ELF-1 (cell line): ENCODE measurements at regions not wholly inside any gene's neighbourhood (a gene's known extent, or its start where the extent isn't known, plus 50 kb on each side); places are given as distances from the start of the nearest gene placed in this dataset.

Experiments used
- DNase-seq: peaks from one replicate; pipeline ENCODE4 v3.0.0-alpha.2; 2016; ENCODE audit warnings: low read depth, low spot score

DNA sequence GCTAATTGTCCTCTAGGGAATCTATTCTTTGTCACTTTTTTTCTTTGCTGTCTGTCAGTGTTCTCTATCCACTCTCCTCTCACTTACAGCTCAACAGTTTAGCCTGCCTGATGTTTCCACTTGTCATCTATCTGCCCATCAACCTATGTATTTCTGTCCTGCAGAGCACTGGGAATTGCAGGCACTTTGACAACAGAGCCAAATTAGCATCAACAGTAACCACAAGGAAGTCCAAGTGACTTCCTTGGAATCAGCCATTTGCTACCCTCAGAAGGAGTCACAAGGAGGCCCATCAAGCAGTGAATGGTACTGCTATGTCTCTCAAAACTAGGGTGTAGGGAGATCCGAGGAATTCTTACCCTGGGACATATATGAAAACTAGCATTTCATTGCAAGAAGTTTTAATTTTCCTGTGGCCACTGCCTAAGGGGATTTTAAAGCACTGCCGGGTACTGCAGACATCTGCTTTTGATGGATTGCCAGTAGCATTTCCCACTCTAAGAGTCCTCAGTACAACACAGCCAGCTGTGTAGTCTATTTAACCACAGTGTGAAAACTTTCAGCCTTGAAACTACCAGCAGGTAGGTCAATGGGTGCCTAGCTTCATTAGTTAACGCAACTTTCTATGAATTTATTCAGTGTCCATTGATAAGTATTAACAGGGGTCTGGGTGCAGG lies 898.8 kb downstream of the NTRK3 start:
- no peak for DNase-seq

DNA sequence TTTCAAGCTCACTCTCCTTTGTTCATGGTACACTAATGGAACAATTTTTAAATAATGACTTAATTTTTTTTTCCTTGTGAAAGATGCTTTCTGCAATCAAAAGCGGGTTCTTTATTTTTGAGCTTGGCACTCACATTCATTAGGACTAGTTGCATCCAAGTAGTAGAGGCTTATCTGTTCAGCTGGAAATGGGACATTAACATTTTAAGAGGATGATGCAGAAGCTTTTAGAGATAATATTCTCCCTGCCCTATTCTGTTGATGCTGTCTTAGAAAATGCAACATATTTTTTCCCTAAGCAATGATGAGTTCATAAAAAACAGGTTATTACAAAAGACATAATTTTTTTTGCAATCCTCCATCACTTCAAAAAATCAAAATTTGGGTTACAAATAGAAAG lies 900.6 kb downstream of the NTRK3 start:
- DNase-seq: no peak

DNA sequence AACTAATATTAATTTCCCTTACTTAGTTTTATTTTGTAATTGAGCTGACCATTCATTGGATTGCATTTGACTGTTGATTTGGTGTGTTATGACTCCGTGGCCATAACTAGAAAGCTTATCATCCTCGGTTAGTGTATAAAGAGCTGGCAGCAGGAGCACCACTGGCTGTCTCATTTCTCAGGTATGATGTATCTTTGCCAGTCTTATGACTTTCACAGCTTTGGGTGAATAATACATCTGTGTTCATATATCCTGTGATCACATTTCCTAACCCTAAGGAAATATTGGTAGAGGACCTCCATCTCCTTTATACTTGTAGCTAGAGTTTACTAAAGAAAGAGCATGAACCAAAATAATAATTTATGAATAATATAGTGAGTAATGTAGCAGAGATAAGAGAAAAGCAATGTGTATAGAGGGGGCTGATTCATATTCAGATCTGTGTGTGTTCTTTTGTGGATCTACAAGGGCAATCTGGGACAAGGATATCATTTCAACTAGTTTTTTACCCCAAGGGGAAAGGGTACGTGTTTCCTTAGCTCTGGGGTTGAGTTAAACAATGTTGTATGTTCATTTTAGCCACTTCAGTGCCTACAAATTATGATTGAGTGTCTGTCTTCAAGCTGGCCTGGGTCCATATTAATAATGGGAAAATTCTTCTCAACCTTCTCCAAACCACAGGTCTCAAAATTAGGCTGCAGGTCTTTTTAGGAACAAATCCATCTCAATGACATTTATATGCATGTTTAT lies 901.7 kb downstream of the NTRK3 start:
- DNase-seq: no peak

DNA sequence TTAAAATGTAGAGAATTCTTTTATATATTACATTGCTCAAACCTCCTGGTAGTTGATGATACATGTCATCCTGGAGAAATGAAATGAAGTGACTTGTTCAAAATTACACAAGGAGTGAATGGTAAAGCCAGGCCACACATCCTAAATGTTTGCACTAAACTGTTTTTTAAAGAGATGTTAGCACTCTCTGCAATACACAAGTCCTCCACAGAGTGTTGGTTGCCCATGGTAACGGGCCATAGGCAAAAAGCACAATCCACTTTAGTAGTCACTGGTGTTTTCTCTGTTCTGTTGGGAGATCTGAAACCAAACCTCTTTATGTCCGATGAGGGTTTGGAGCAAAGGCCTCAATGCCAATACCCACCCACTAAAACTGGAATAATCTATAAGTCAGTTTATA lies 907.4 kb downstream of the NTRK3 start:
- no peak for DNase-seq

DNA sequence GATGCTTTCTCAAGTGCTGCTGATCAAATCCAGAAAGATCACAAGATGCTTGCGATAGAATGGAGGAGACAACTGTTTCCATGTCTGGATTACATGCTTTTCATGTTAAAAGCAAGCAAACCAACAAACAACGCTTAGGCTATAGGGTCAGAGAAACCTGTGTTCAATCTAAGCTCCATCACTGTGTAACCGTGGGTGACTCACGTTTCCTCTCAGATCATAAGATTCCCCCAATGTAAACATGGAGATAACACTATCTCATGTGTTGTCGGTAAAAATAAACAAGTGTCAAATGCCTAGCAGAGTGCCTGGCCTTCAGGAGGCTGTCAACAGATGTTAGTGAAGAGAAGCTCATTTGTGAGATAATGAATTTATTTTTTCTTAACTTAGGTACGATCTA lies 907.8 kb downstream of the NTRK3 start:
- DNase-seq: peak; percentile 6

DNA sequence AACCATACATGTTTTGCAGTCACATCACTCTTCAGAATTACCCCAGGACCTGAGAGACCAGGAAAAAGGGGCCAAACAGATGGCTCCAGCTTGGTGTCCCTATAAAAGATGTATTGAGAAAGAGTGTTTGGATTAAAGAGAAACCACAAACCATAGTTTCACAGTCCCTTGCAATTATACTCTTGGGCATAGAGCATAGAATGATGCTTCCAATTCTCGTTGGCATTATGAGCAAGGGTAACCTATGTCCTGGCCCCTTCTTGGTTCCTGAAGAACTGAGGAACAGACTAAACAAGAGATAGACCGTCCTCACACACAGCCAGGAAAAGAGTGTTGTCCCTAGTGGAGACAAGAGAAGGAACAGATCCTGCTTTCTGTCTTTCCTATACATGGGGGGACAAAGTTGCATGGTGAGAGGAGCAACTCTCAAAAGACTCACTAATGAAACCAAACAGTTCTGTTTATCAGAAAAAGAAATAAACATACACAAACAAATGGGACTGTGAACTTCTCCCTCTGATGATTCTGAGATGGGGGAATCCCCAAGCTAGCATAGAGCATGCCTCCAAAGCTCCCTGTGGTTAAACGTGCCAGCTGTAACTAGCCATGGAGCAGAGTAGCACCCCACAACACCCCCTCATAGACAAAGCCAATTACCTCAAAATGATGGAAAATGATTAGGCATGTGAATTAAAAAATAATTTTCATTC lies 908.6 kb downstream of the NTRK3 start:
- no peak for DNase-seq

DNA sequence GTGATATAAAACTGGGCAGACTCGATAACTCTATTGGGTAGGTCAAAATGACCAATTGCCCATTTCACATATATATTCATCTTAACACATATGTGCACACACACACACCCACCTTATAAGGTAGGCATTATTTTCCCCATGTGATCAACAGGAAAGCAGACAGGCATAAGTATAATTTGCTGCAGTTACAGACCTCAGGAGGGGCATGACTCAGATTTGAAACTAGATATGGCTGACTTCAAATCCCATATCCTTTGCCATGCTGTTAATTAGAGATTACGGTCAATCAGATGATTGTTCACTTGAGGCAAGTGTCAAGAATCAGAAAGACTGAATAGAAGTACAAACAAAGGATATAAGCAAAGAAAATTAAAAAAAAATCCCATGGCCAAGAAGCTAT lies 910.6 kb downstream of the NTRK3 start:
- DNase-seq: no peak

DNA sequence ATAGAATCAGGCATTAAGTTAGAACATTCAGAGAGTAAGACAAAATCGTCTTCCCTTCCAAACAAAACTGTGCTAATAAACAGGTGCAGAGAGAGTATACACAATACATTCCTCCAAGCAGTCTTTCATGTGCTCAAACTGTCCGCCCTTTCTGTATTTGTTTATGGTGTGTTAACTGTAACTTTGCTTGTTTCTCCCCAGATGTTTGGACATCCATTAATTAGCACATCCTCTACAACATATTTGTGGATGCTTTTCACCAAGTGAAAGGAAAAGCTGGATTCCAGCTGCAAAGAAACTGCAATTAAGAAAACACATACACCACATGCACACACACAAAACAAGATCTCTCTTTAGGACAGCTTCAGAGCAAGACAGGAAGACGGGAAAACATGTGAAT lies 912.6 kb downstream of the NTRK3 start:
- DNase-seq: no peak

DNA sequence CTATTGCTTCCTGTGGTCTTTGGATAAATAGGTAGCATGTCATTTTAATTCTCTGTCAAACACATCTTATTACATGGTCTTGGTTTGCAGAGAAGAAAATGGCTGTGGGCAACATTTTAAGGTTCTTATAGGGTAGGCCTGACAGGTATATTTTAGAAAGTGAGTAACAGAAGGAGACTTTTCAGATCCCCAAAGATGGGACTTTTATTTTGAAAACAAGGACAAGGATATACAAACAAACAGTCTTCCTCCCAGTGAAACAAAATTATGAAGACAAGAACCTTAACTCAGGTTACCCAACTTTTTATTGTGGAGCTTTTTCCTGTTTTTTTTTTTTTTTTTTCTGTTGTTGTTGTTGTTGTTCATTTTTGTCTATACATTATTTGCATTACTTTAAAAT lies 916.2 kb downstream of the NTRK3 start:
- no peak for DNase-seq

DNA sequence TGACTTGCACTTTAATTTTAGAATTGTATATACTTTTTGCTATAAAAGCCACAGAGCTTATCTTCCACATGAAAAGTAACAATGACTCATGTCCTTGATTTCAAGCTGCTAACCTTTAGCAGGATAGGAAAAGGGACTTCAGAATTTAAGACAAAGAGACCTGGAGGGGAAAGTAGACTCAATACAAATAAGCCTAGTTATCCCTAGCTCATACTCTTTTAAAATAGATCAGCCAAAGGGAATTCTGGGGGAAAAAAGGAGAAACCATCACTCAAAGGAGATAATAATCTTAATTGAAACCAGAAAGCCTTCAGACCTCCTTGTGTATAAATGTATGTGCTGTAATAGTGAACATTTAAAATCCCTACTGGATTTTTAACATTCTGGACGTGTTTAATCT lies 930.3 kb downstream of the NTRK3 start:
- no peak for DNase-seq

DNA sequence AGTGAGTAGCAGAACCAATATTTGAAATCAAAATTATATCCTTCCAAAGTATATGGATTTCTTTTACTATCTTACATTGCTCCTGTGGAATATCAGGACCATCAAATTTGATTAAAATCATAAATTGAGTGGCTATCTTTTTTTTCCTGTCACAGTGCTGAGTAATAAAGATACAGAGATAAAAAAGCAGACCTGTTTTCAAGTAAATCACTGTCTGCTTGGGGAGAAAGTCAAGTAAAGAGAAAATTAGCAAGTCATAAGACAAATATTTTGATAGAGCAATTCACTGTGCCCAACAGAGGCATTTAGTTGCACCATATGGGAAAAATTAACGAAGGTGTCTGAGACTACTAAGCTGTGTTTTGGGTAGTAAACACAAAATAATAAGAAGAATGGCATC lies 933.7 kb downstream of the NTRK3 start:
- DNase-seq: no peak

DNA sequence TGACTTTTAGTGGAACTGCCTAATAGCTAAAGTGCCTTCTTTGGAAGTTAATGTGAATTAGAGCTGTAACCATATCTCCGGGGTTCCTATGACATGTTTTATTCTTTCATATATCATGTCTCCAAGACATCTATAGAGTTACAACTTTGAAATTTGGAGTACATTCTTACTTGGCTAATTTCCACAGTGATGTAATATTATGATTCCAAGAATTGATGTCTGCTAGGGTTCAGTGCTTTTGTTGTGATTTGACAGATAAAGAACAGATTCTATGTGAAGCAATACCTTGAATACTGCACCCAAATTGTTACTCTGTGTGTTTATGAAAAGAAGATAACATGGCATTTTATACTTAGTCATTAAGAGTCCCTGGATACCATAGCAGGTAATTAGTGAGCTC lies 934.3 kb downstream of the NTRK3 start:
- no peak for DNase-seq

DNA sequence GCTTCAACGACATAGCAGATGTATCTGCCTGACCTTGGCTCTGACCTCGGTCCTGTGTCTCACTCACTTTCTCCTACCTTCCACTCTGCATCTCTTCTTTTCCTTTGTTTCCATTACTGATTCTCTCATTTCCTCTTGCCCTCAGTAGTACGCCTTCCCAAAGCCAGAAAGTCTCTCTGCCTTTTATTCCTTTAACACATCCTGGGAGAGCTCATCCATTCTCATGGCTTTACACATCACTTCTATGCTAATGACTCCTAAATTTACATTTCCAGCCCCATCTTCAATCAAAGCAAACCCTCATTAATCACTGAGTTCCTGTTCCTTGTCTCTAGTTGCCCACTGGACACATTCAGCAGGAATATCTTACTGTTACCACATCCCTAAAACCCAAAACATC lies 938.6 kb downstream of the NTRK3 start:
- no peak for DNase-seq

DNA sequence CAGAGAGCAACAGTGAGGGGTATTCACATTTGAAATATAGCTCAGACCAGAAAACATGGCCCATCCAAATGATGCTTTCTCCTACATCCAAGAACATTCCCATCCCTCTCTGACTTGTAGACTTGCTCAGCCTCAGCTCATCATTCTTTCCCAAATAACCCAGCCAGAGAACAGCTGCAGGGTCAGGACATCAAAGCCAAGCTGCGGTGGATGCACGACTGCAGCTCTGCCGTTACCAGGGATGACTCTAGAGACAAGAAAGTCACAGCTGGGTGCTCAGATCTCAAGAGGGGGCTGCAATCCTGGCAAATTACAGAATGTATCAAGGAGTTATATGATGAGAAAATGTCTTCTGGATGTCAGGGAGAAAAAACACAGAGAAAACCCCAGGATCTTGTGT lies 944.3 kb downstream of the NTRK3 start:
- DNase-seq: no peak

DNA sequence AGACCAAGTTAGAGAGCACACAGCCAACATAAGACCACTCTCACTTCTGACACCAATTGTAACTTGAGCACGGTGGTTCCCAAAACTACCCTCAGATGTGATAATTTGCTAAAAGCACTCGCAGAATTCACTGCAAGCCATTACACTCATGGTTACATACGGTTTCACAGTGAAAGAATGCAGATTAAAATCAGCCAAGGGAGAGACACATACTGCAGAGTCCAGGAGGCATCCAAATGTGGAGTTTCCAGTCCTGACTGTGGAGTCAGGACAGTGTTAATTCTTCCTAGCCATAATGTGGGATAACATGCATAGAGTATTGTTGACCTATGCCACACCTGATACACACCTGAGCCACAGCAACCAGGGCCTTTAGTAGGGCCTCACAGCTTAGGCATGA lies 956.4 kb downstream of the NTRK3 start:
- no peak for DNase-seq

DNA sequence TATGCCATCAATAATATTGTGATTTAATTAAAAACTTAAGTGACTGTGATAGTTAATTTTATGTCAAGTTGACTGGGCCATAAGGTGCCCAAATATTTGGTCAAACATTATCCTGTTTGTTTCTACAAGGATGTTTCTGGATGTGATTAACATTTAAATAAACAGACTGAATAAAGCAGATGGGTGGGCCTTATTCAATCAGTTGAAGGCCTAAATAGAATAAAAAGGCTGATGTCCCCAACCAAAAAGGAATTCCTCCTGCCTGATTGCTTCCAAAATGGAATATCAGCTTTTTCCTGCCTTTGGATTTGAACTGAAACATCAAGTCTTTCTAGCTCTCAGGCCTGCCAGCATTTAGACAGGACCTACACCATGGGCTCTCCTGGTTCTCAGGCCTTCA lies 961.7 kb downstream of the NTRK3 start:
- DNase-seq: no peak

DNA sequence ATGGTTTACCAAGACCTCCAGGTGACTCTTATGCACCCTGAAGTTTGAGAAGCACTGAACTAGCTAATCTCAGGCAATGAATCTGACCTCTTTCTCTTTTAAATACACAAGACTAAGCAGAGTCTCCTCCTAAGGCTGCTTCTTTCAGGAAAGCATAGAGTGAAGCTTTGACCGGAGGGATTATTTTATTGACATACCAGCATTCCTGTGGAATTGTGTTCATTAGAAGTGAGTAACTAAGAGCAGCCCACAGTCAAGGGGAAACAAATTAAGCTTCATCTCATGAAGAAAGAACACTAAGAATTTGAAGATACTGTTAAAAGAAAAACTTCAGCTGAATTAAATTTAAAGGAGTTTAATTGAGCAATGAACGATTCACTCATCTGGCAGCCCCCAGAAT lies 963.5 kb downstream of the NTRK3 start:
- no peak for DNase-seq

DNA sequence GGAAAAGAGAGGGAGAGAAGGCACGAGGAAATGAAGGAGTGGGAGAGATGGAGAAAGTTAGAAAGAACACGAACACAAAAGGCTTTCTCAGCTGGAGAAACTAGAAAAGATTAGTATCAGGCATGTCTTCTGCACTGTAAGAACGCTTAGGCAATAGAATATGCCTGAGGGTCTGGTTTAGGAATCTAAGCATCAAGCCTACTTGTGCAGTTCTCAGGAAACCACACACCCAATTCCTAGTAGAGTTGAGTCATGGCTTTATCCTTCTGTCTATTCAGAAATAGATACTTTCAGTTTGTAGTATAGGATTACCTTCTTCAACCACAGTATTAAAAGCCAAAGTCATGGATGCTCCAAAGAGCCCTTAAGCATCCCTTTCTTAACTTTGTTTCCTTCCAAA lies 969.4 kb downstream of the NTRK3 start:
- DNase-seq: peak; percentile 3

DNA sequence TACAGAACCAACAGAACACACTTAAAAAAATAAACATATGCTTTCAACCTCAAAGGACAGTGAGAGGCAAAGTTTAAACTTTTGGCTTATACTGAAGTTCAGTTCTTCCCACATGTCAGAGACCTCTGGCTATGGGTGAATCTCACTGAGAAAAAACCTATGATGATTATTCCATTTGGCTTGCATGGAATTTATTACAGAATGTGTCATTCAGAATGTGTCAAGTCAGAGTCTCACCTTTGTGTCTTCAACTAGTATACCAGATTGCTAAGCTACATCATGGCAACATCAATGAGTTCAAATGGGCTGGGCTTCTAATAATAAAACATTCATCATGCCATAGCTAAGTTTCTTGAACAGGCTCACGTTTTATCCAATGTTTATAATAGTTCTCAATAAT lies 987.0 kb downstream of the NTRK3 start:
- no peak for DNase-seq

DNA sequence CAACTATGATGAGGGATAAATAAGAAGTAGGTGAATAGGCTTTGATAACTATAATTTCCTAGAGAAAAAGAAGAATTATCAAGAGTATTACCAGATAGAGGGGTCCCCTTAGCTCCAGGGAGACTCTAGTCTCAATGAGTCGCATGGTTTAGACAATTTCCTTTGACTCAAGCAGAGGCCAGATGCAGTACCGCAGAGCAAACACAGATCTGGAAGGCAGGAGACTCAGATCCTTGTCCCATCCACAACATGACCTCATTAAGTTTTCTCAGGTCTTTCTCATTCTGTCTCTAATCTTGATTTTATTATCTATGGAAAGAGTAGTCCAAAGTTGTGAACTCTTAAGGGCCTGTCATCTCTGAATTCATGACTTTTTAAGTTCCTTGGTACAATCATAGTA lies 987.9 kb downstream of the NTRK3 start:
- DNase-seq: no peak

DNA sequence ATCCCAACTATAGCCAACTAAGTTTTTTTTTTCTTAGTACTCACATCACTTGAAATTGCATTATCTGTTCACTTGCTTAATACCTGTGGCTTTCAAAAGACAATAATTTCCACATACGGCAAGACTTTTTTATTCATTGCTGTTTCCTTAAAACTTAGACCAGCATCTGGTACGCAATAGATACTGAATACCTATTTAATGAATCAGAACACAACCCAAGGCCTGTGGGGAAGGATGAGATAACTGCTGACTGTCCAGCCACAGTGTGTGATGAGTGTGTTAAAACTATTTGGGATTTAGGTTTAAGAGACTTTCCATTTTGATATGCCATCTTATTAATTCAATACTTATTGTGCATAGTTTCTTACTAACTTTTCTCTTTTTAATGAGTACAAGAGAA lies 988.7 kb downstream of the NTRK3 start:
- no peak for DNase-seq

DNA sequence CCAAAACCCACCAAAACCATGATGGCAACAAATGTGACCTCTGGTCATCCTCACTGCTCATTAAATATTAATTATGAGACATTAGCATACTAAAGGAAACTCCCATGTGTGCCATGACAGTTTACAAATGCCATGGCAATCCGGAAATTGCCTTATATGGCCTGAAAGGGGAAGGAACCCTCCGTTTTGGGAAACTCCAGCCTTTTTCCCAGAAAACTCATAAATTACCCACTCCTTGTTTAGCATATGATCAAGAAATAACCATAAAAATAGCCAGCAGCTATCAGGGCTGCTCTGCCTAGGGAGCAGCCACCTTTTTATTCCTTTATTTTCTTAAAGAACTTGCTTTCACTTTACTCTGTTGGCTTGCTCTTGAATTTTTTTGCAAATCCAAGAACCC lies 992.7 kb downstream of the NTRK3 start:
- no peak for DNase-seq

DNA sequence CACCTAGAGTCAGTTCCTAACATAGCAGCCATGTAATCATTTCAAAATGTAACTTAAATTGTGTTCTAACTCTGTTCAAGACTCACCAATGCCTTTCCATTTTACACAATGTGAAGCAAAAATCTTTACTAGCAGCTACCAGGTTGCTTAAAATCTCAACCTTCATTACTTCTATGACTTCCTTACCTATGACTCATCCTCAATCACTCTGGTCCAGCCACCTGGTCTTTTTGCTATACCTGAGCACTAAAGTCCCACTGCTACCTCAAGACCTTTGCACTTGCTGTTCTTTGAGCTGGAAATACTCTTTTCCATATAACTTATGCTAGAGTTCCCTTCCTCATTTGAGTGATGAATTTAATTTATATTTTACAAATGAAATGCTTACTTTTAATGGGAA lies 993.2 kb downstream of the NTRK3 start:
- no peak for DNase-seq
